Hepatocyte (in vitro differentiated cells): ENCODE measurements at regions not wholly inside any gene's neighbourhood (a gene's known extent, or its start where the extent isn't known, plus 50 kb on each side); places are given as distances from the start of the nearest gene placed in this dataset.
"Not testable (repeated sequence)": the region's sequence is repeated elsewhere in the genome, so short reads cannot be mapped to it uniquely, and the experiment has no call there.

Experiments used
- EZH2 ChIP-seq: fragments of 200-600 bp; sonication (generic); IDR thresholded peaks from 2 replicates; pipeline ENCODE4 v1.6.1; 2016; ENCODE audit warnings: antibody characterized with exemption, mild to moderate bottlenecking, borderline replicate concordance
- EZH2phosphoT487 ChIP-seq: fragments of 200-600 bp; sonication (generic); IDR thresholded peaks from one replicate; pipeline ENCODE4 v1.6.1; 2018; ENCODE audit warnings: antibody characterized with exemption, mild to moderate bottlenecking, low read depth, moderate library complexity; ENCODE audit not compliant: unreplicated experiment, severe bottlenecking
- TF ChIP-seq, protein P1 (sequence below): fragments of 200-600 bp; sonication (generic); IDR thresholded peaks from 2 replicates; pipeline ENCODE4 v1.5.1; 2016; ENCODE audit warnings: antibody characterized with exemption, mild to moderate bottlenecking; ENCODE audit not compliant: poor library complexity

DNA sequence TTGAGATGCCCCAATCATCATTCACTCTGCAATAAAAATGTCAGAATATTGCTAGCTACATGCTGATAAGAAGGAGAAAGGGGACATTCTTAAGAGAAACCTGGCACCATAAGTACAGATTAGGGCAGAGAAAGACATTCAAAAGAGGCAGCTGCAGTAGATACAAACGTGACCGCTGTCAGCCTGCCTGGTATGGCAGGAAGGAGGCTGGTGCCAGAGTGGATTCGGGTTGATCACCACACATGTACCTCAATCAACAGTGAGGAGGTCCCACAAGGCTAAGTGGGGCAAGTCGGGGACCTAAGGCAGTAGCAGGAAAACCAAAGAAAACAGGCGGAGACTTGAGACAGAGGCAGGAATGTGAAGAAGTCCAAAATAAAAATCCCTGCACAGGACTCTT lies 158.6 kb upstream of the FRG2B start:
- TF ChIP-seq, protein P1, sequence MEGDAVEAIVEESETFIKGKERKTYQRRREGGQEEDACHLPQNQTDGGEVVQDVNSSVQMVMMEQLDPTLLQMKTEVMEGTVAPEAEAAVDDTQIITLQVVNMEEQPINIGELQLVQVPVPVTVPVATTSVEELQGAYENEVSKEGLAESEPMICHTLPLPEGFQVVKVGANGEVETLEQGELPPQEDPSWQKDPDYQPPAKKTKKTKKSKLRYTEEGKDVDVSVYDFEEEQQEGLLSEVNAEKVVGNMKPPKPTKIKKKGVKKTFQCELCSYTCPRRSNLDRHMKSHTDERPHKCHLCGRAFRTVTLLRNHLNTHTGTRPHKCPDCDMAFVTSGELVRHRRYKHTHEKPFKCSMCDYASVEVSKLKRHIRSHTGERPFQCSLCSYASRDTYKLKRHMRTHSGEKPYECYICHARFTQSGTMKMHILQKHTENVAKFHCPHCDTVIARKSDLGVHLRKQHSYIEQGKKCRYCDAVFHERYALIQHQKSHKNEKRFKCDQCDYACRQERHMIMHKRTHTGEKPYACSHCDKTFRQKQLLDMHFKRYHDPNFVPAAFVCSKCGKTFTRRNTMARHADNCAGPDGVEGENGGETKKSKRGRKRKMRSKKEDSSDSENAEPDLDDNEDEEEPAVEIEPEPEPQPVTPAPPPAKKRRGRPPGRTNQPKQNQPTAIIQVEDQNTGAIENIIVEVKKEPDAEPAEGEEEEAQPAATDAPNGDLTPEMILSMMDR = not testable (repeated sequence)
- not testable (repeated sequence) for TF ChIP-seq EZH2, EZH2phosphoT487
